Ishikawa (cell line): ENCODE measurements at regions not wholly inside any gene's neighbourhood (a gene's known extent, or its start where the extent isn't known, plus 50 kb on each side); places are given as distances from the start of the nearest gene placed in this dataset.

Experiments
- CEBPB ChIP-seq: IDR thresholded peaks from 2 replicates; pipeline ENCODE4 v1.6.1; 2012
- CREB1 ChIP-seq: IDR thresholded peaks from 2 replicates; pipeline ENCODE4 v1.6.1; 2012; ENCODE audit warnings: low read depth
- EGR1 ChIP-seq: IDR thresholded peaks from 2 replicates; pipeline ENCODE4 v1.6.1; 2012
- EP300 ChIP-seq: IDR thresholded peaks from 2 replicates; pipeline ENCODE4 v1.6.1; 2012; ENCODE audit warnings: borderline replicate concordance
- FOXM1 ChIP-seq: IDR thresholded peaks from 2 replicates; pipeline ENCODE4 v1.6.1; 2012; ENCODE audit warnings: low read depth, borderline replicate concordance
- MAX ChIP-seq: IDR thresholded peaks from 2 replicates; pipeline ENCODE4 v1.6.1; 2012
- NFIC ChIP-seq: IDR thresholded peaks from 2 replicates; pipeline ENCODE4 v1.6.1; 2012
- RAD21 ChIP-seq: IDR thresholded peaks from 2 replicates; pipeline ENCODE4 v1.6.1; 2012; ENCODE audit warnings: low read depth
- REST ChIP-seq: IDR thresholded peaks from 2 replicates; pipeline ENCODE4 v1.6.1; 2012; ENCODE audit warnings: low read depth, mild to moderate bottlenecking
- TAF1 ChIP-seq: IDR thresholded peaks from 2 replicates; pipeline ENCODE4 v1.6.1; 2012; ENCODE audit warnings: low read depth, mild to moderate bottlenecking
- TCF12 ChIP-seq: IDR thresholded peaks from 2 replicates; pipeline ENCODE4 v1.6.1; 2012; ENCODE audit warnings: low read depth
- TEAD4 ChIP-seq: IDR thresholded peaks from 2 replicates; pipeline ENCODE4 v1.6.1; 2012
- USF1 ChIP-seq: IDR thresholded peaks from 2 replicates; pipeline ENCODE4 v1.6.1; 2012
- YY1 ChIP-seq: IDR thresholded peaks from 2 replicates; pipeline ENCODE4 v1.6.1; 2012; ENCODE audit warnings: low read depth
- ZBTB7A ChIP-seq: IDR thresholded peaks from 2 replicates; pipeline ENCODE4 v1.6.1; 2012; ENCODE audit warnings: low read depth

- TF ChIP-seq REST (no peak), FOXM1 (no peak), NFIC (no peak)
Observed at GRCh38 chr11:103792981-103793468, 243.4 kb upstream of the DDI1 start.

- TF ChIP-seq YY1: no peak
- TF ChIP-seq REST: no peak
- TF ChIP-seq TAF1: no peak
- no peak for TF ChIP-seq USF1
- no peak for TF ChIP-seq NFIC
- no peak for TF ChIP-seq CEBPB
- TF ChIP-seq ZBTB7A: no peak
- TF ChIP-seq MAX: no peak
- no peak for TF ChIP-seq FOXM1
- no peak for TF ChIP-seq EP300
- no peak for TF ChIP-seq CREB1
- no peak for TF ChIP-seq EGR1
- no peak for TF ChIP-seq TEAD4
- no peak for TF ChIP-seq TCF12
- no peak for TF ChIP-seq RAD21
Observed at GRCh38 chr11:103794262-103794661, 242.2 kb upstream of the DDI1 start.

- TF ChIP-seq ZBTB7A (no peak), REST (no peak), RAD21 (no peak), USF1 (no peak), MAX (no peak), TAF1 (no peak), NFIC (no peak), YY1 (no peak), EP300 (no peak), EGR1 (no peak), FOXM1 (no peak), CREB1 (no peak), TCF12 (no peak), CEBPB (no peak), TEAD4 (no peak)
Observed at GRCh38 chr11:103798026-103798425, 238.4 kb upstream of the DDI1 start.

GRCh38 chr11:103798446-103798845 lies 238.0 kb upstream of the DDI1 start:
- TF ChIP-seq CREB1 (no peak), RAD21 (no peak), TEAD4 (no peak), TCF12 (no peak), MAX (no peak), EP300 (no peak), FOXM1 (no peak), EGR1 (no peak)
